Dedifferentiated amniotic fluid mesenchymal stem cell (primary cell): ENCODE measurements at regions not wholly inside any gene's neighbourhood (a gene's known extent, or its start where the extent isn't known, plus 50 kb on each side); places are given as distances from the start of the nearest gene placed in this dataset.
A peak's percentile ranks its signal among the peaks of the same experiment; 100 is the strongest.
"Not testable (repeated sequence)": the region's sequence is repeated elsewhere in the genome, so short reads cannot be mapped to it uniquely, and the experiment has no call there.

Experiments used
- DNase-seq: peaks from one replicate; pipeline ENCODE4 v3.0.0-alpha.2; 2016; ENCODE audit errors: extremely low spot score

DNA sequence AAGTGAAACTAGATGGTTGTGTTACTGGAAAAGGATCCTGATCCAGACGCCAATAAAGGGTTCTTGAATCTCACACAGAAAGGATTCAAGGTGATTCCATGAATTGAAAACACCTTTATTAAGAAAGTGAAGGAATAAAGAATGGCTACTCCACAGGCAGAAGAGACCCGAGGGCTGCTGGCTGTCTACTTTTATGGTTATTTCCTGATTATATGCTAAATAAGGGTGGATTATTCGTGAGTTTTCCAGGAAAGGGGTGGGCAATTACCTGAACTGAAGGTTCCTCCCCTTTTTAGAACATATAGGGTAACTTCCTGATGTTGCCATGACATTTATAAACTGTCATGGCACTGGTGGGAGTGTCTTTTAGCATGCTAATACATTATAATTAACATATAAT, 50.9 kb upstream of the WARS2 start:
- no peak for DNase-seq

DNA sequence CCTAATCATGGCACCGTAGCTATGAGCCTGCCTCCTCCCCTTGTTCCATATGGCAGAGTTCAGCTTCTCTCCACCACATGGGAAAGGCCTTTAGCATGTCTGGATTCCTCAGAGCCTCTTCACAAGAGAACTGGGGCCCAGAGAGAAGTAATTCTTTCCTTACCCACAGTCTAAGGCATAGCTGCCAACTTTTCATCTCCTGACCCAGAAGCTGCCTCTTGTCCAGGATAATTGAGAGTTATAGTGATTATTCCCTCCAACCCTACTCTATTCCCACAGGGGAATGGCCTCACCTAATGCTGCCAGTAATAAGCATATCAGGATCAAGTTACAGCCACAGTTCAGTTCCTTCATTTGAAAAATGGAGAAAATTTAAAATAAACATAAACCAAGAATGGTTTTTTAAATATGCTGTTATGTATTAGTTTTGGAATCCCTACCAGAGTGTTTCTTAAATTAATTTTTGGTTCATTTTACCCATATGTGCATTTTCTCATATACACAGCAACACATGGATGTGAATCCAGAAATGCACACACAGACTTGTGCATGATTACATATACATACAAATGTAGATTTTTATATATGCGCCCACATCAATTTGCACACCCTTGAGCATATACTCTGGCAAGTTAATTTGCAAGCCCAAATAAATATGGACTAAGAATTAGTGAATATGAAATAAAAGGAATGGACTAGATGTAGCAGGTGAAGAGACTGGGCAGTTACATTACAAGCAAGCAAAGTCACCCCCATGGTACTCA, 63.9 kb upstream of the WARS2 start:
- peak; percentile 58 for DNase-seq

DNA sequence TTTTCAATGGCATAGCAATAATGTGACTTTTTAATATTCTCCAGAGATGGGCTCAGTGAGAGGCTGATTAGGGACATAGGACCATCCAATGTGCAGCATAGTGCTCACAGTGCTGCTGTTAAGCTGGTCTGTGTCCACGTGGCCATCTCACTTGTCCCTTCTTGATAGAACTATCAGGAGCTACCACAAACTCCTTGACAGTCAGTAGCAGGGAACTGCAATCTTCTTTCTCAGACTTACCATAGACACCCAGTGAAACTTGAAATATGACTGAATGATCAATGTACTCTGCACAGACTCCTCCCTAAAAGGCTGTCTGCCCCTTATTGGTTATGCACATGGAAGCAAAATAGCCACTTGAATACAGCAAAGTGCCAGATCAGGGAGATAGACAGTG, 64.5 kb upstream of the WARS2 start:
- DNase-seq: no peak

DNA sequence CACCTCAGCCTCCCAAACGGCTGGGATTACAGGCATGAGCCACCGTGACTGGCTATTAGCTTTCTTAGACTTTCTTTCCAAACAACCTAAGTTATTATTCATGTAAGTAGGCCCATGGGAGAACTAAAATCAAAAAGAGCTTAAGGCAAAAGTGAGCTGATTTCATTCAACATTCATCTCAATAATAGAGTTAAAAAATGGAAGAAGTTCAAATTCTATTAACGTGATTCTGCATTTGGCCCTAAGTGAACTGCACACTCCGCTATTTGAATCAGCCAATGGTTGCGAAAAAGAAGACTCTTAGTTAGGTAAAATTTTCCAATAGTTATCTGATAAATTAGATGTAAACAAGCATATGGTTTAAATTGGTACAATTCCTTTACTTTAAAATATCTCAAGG, 68.6 kb upstream of the WARS2 start:
- no peak for DNase-seq

DNA sequence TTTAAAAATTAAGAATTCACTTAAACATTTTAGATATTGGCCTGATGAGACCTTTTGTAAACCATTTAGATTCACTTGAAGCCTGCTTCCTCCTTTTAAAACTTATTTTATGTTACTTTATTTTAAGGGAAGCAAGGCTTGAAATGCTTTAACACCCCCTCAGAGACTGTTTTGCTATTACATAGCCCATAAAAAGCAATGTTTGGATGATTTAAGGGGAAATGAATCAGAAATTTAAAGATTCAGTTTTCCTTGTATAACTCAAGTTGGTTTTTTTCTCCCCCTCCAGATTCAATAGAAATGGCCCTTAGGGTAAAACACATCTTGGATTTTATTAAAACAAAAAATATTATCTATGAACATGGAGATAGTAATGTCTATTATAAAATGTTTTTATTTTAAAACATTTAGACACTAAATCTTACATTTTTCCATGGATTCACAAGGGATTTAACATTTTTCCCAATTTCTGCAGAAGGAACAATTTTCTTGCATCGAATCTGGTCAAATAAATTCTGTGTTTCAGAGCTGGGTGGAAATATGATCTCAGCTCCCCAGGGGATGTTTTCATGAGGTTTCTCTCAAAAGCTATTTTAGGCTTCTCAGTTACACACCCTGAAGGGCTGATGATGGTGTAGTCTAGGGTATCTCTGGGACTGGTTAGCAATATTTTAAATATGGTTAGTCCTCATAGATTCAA, 69.3 kb upstream of the WARS2 start:
- peak; percentile 42 for DNase-seq

DNA sequence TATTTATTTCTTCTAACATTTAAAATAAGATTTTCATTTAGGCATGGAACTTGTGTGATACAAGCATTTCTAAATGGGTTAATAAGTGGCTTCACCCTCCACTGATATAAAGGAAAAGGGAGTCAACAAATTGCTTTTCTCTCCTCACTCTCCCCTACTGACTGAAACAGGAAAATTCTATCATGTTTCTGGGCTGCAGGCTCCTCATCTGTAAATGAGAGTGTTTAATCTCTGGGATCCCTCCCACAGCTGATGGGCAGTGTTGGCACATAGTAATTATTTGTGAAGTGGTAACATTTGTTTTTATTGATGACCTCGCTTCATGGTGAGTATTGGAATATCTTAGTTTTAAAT, 69.8 kb upstream of the WARS2 start:
- no peak for DNase-seq

DNA sequence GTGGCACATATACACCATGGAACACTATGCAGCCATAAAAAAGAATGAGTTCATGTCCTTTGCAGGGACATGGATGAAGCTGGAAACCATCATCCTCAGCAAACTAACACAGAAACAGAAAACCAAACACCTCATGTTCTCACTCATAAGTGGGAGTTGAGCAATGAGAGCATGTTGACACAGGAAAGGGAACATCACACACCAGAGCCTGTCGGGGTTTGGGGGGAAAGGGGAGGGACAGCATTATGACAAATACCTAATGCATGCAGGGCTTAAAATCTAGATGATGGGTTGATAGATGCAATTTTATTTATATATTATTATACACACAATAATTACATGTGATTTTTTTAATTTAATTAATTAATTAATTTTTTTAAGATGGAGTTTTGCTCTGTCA, 72.8 kb upstream of the WARS2 start:
- DNase-seq: not testable (repeated sequence)

DNA sequence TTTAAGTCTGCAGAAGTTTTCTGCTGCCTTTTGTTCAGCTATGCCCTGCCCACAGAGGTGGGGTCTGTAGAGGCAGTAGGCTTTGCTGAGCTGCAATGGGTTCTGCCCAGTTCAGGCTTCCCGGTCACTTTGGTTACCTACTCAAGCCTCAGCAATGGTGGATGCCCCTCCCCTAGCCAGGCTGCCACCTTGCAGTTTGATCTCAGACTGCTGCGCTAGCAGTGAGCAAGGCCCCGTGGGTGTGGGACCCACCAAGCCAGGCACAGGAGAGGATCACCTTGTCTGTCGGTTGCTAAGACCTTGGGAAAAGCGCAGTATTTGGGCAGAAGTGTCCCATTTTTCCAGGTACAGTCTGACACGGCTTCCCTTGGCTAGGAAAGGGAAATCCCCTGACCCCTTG, 74.5 kb upstream of the WARS2 start:
- not testable (repeated sequence) for DNase-seq

DNA sequence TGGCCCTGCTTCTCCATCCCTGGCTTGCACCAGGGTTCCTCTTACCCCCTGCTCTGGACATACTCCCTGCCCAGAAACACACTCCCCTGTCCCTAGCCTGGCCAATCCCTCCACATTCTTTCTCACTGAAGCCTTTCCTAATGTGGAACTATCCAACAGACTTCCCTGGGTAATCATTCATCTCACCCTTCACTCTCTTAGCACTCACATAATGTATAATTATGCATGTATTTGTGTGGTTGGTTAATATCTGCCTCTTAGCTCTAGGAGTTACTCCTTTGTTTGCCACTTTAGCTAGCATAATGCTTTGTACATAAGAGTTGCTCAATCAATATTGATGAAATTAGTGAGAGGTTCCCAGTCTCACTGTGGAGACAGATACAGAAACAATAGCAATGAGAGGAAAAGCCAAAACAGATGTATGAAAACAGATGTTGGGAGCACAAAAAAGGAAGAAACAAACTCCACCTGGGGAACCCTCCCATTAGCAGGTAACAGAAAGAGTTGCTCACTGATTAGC, 76.9 kb upstream of the WARS2 start:
- DNase-seq: no peak

DNA sequence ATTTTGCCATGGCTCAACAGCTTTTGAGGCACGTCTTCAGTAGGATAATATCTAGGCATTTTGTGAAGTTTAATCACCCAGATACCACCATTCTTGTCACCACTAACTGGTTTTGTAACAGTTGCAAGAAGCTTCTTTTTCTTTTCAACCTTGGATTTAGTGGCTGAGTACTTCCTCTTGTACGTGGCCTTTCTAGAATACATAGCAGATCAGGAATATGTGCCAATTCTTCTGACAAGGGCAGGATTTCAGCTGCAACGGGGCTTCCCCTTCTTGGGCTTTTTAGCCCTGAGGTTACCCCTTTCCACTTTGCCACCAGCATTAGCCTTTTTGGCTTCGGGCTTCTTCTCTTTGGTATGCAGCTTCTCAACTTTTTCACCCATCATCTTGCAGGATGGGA, 79.3 kb upstream of the WARS2 start:
- DNase-seq: no peak

DNA sequence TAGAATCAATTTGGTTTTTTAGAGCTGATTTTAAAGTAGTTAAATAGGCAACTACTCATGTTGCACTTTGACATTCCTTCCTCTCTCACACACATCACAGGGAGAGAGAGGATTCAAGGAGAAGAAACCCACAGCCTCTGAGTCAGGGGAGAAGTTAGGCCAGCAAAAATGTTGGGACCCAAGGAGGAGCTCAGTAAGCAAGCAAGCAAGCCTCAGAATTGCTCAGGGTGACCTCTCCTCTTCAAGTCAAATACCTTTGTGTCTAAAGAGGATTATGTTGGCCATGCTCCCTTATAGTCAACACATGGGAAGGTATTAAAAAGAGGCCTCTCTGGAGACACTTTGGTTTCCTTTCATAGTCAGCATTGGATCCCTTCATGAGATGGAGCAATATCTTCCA, 80.5 kb upstream of the WARS2 start:
- no peak for DNase-seq

DNA sequence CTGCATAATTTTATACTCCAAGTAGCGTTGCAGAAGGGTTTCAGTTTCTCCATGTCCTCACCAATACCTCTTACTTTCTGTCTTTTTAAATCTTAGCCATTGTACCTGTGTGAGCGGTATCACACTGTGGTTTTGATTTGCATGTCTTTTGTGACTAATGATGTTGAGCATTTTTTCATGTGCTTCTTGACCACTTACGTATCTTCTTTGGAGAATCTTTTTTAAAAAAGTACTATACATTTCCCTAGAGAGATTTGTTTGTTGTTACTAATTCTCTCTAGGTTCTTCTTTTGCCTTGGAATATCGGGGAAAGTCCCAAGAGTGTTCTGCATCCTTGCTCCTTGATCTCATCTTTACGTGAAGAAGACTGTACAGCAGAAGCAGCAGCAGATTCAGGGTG, 81.8 kb upstream of the WARS2 start:
- DNase-seq: no peak

DNA sequence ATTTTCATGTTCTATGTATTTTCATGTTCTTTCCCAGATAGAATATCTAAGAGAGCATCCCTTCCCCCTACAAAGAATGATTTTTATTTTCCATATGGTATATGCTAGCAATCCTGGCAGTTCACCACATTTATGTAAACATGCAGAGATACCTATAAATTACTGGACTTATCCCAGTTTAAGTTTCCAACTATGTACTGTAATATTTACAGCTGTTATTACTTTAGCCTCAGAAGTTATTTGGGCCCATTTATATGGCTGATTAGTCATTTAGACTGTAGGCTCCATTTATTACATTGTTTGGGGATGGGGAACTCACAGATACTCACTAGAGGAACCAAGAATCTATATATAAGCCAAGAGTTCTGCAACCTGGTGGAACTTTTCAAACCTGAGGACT, 84.8 kb upstream of the WARS2 start:
- no peak for DNase-seq

DNA sequence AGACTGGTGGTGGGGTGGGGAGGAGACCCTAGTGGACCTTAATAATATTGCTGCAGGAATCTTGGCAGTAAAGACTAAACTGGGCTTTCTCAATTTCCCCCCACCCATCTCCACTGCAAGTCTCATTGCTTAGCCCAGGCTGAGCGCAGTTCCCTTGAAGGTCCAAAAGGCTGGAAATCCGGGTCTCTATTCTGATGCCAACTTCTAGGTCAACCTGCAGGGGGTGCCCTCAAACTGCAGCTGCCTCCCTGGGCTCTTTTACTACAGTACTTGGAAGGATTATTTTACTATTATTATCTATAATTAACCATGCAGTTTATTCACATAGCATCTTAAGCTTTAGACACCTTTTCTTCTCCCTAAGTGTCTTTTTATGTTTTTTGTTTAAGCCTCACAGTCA, 85.4 kb upstream of the WARS2 start:
- DNase-seq: no peak

DNA sequence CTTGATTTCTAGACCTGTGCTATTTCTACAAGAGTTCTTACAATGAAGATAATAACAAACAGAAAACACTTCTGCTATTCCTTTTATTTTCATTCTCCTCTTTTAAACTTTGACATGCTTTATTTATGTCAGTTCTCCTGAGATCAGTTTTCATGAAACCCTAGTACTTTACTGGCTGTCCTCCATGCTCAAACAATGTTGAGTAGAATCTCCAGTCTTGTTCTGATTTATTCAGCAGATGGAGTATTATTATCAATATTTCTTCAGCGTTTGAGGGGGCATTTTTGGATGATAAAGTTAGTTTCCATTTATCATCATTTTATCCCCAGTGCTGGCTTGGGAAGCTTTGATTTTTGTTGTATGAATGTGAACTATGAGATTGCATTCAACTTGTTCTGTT, 85.9 kb upstream of the WARS2 start:
- DNase-seq: no peak

DNA sequence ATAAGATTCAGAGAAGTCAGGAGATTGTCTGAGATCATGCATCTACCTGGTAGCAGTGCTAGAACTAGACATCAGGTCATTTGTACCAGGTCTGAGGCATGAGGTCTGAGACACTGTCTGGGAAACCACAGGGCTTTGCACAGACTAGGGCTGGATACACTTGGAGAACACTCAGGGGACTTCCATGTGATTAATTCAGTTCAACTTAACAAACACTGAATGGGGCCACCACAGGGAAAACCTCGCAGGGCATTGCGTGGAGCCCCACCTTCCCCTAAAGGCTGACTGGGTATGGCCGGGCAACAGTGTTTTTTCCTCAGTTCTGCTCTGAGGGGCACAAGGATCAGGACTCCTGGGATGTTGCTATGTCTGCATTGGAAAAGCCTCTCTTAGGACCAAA, 86.5 kb upstream of the WARS2 start:
- DNase-seq: no peak

DNA sequence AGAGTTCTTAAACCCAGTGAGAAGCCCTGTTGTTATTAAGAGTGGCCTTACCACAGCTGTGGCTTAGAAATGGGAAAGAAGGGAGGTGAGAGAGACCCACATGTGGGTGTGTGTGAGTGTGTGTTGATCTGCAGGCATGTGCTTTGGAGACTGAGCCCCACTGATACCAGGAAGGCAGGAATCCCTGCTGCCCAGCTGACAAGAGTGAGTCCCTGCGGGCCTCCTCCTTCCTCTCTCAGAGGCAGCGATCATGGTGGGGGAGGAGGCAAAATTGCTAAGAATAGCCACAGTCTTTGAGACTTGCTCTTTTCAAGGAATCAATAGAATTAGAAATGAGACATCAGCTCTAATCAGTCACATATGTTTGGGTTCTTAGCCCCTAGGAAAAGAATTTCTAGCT, 87.0 kb upstream of the WARS2 start:
- no peak for DNase-seq

DNA sequence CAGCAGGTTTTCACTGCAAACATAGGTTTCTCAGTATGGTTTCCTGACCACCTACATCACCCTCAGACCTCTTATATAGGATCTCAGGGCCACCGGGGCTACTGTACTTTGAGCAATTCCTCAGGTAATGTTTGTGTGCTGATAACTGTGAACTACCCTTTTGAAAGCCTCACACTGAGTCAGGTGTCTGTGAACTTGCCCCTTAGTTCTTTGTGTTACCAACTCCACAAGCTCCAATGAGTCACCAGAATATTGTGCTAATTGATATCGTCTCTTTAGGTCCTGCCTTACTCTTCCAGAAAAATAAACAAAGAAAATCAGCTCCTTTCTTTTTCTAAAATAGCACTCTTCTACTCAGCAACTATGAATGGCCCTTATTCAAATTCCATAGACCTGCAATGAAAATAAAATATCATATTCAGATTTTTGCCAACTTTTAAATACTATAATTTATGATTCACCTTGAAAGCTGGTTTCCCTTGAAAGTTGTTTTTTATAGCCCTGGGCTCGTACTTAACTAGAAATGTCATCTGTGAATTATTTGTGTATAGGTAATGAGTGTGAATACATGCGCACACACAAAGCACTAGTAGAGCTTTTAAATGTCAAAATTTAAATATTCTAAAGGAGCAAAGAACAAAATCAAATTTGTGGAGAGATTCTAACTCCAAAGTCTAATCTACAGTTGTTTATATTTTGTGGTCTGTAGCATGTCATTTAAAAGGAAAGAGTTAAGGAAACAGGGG, 88.1 kb upstream of the WARS2 start:
- DNase-seq: no peak

DNA sequence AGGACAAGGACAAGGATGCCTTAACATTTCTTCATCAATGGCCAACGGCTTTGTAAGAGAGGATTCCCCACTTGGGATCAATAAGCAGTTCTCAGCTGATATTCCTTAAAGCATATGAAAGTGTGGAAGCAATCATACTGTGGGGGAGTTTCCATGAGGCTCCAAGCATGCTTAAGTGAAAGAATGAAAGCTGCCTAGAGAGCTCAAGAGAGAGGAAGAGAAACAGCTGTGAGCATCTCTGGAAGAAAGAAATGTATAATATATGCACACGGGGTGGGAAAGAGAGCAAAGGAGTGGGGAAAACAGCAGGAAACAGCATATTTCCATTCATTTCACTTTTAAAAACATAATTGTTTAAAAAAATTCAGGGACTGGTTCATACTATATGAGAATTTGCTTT, 94.7 kb upstream of the WARS2 start:
- no peak for DNase-seq

DNA sequence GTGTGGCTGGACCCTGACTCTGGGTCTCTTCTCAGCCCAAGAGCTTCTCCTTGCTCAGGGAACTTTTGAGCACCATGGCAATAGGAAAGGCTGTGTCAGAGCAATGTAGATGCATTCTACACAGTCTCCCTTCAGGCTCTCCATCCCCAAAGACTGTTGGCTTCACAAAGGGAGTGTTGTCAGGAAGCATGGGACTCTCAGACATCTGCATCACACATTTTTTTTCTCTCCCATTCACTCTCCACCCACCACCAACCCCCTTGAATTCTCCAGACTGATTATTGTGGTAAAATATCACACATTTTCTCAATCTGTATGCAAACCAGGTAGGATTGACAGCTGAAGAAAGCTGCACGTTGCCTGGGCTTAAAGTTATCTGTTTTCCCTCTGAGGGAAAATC, 105.4 kb upstream of the WARS2 start:
- no peak for DNase-seq

DNA sequence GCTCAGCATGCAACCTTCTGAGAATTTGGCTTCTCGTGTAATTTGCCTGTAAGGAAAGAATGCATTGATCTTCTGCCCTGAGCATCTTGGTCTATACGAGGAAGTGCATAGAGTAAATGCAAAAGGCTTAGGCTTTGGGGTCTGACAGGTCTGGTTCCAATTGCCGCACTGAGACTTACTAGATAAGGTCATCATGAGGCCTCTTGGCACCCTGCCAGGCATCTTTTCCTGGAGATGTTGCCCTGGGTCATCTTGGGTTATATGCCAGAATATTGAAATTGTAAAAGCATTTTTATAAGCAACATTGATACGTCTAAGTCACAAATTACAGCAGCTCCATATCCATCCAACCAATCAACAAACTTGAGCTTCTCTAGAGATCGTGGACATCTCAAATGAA, 108.8 kb upstream of the WARS2 start:
- DNase-seq: no peak

DNA sequence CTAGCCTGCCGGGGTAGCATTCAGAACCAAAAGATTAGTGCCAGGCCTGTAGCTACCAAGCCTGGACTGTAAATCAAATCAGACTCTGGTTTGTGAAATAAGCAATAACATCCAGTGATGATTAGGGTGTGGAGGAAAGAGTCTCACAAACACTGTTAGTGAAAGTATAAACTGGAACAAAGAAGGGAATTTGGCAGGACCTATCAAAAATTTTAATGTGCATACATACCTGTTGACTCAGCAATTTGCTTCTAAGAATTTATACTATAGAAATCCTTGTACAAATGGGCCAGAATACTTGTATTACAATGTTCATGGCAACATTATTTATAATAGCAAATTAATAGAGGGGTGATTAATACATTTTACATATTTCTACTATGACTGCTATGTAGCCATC, 109.8 kb upstream of the WARS2 start:
- DNase-seq: no peak

DNA sequence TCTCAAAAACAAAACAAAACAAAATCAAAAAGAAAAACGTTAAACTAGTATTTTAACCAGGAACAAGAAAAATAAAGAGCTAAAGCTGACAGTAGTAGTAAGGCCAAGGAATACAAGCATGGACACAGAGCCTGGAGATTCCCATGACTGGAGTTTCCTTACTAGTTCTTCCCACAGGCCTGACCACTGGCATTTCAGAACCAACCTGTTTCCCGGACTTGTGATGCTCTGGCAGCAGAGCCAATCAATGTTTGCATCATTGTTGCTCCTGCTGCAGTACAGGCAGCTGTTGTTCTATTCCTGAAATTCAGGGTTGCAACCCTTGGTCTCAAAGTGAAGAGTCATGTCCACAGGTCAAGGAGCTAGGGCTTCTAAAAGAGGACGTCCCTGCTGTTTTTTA, 111.3 kb upstream of the WARS2 start:
- no peak for DNase-seq
